Neural progenitor cell (in vitro differentiated cells): ENCODE measurements at regions not wholly inside any gene's neighbourhood (a gene's known extent, or its start where the extent isn't known, plus 50 kb on each side); places are given as distances from the start of the nearest gene placed in this dataset.

Experiments used
- EZH2 ChIP-seq: fragments of 200-600 bp; sonication (generic); IDR thresholded peaks from 2 replicates; pipeline ENCODE4 v1.6.1; 2017; ENCODE audit warnings: antibody characterized with exemption, mild to moderate bottlenecking, moderate library complexity
- TF ChIP-seq, protein P1 (sequence below): fragments of 200-600 bp; sonication (generic); IDR thresholded peaks from 2 replicates; pipeline ENCODE4 v1.5.1; 2017; ENCODE audit warnings: antibody characterized with exemption, mild to moderate bottlenecking

DNA sequence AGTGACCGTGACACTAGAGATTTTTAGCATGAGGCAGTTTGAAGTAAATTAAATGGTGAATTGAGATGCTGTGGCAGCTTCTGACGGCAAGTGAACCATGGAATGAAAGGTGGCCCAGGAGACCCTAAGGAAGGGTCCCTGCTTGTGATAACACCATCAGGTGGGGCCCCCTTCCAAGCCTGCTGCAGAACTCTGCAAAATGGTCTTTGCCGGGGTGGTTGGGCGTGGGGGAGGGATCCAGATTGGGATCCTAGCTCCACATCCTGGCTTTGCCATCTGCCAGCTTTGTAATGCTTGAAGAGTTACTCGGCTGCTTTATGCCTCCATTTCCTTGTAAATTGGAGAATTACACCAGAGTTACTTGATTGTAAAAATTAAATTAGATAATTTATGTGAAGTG, 222.6 kb upstream of the NFE2L3 start:
- TF ChIP-seq, protein P1, sequence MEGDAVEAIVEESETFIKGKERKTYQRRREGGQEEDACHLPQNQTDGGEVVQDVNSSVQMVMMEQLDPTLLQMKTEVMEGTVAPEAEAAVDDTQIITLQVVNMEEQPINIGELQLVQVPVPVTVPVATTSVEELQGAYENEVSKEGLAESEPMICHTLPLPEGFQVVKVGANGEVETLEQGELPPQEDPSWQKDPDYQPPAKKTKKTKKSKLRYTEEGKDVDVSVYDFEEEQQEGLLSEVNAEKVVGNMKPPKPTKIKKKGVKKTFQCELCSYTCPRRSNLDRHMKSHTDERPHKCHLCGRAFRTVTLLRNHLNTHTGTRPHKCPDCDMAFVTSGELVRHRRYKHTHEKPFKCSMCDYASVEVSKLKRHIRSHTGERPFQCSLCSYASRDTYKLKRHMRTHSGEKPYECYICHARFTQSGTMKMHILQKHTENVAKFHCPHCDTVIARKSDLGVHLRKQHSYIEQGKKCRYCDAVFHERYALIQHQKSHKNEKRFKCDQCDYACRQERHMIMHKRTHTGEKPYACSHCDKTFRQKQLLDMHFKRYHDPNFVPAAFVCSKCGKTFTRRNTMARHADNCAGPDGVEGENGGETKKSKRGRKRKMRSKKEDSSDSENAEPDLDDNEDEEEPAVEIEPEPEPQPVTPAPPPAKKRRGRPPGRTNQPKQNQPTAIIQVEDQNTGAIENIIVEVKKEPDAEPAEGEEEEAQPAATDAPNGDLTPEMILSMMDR = no peak
- TF ChIP-seq EZH2 = no peak
